ENCODE measurements at regions not wholly inside any gene's neighbourhood (a gene's known extent, or its start where the extent isn't known, plus 50 kb on each side); places are given as distances from the start of the nearest gene placed in this dataset.

DNA sequence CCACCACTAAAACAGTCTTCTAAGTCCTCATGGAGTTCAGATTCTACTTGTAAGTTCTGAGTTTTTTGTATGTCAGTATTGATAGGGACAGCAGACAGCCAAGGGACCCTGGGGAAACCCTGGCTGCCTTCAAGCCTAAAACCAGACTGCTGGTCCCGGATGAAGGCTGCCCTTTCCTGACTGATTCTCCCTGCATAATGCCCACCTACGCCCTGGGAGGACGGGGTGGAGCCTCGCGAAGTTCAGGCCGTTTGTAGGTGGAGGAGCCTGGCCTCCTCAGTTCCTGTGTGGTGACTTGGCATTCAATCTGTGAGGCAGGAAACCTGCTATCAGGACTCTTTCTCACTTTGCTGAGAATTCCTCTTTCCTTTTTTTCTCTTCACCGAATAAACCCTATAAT lies 120.3 kb upstream of the LGSN start:
- Histone ChIP-seq H3K27me3 (ENCODE audit: insufficient read depth, low read length) (no peaks in the 10 kb centered on the region), H4K20me1 (ENCODE audit: insufficient read depth) (no peaks in the 10 kb centered on the region), H3K9me2 (ENCODE audit: insufficient read depth) (no peaks in the 10 kb centered on the region), H3K4me3 (replicated peaks in 1 of 2; ENCODE audit: low read depth in 1 of 2, low read length in 2 of 2) (no peak overlapping the region), H3K79me2 (ENCODE audit: insufficient read depth, low read length) (no peaks in the 10 kb centered on the region), H3K27ac (ENCODE audit: low read depth, low read length) (no peak overlapping the region), H3K9ac (ENCODE audit: low read length) (0 out of 2 replicates have a peak overlapping the region, but pooled peaks have one; percentile 18), H3K9me3 (ENCODE audit: control insufficient read depth in 1 of 2, insufficient read depth in 1 of 2, low read depth in 1 of 2, low read length in 2 of 2) (no peaks in the 10 kb centered on the region), H3K4me2 (ENCODE audit: low read length) (peak overlapping the region; percentile 41), H3K36me3 (ENCODE audit: control insufficient read depth in 1 of 2, insufficient read depth in 2 of 2, low read length in 2 of 2) (no peaks in the 10 kb centered on the region), H2AFZ (ENCODE audit: low read depth, low read length, poor library complexity, severe bottlenecking) (peak overlapping the region; percentile 86), H3K4me1 (ENCODE audit: control insufficient read depth in 1 of 2, insufficient read depth in 2 of 2, low read length in 2 of 2) (peaks cover 0 to 10% of the 10 kb centered on the region in 2 experiments; a peak in 2 of 4 replicates)
- TF ChIP-seq POLR2A (IDR thresholded peaks at IDR 0.05; ENCODE audit: borderline replicate concordance, extremely low read depth, insufficient read depth, insufficient read length) (no peak), EGR1 (IDR thresholded peaks at IDR 0.05; ENCODE audit: low read depth) (0 out of 2 replicates have a peak, but pooled peaks have one; percentile 36), RAD21 (IDR thresholded peaks at IDR 0.05; ENCODE audit: low read depth) (no peak), TCF7L2 (IDR thresholded peaks at IDR 0.05; ENCODE audit: borderline replicate concordance, extremely low read depth, insufficient read depth, insufficient read length) (no peak)
- POLR2A ChIA-PET = no interaction called here
- no TSS peak for BruUV-seq (replicated peaks)
- DNase-seq (ENCODE audit: low read depth, low spot score) = no peak
- ATAC-seq = peak; percentile 78; the same call in 1 of the 2 replicates
- intact Hi-C loops (cut with micrococcal nuclease) = no loop called here
- RAD21 ChIA-PET (ENCODE audit: low non-redundant PET in 1 of 2, low total read pairs in 2 of 2, uncharacterized antibody in 2 of 2, unreplicated experiment in 2 of 2) = no interaction called here
- CTCF ChIA-PET = no interaction called here

DNA sequence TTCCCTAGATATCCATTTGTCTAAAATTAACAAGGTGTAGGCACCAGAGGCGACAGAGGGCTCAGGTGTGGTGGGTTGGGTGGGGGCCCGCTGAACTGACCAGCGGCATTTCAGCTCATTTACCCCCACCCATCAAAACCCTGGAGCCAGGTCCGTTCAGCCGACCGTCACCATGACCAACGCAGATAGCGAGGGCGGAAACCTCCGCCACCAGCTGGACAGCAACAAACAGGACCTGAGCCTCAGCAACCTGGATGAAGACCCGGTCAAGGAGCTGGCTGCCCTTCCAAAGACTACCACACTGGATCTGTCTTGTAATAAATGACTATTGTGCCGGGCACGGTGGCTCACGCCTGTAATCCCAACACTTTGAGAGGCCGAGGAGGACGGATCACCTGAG lies 120.8 kb upstream of the LGSN start:
- H4K20me1 ChIP-seq (ENCODE audit: insufficient read depth) = no peaks in the 10 kb centered on the region
- CTCF ChIA-PET = no interaction called here
- ATAC-seq = no peak; the same call in 1 of the 2 replicates
- peaks cover 0 to 10% of the 10 kb centered on the region in 2 experiments; a peak in 2 of 4 replicates for H3K4me1 ChIP-seq (ENCODE audit: control insufficient read depth in 1 of 2, insufficient read depth in 2 of 2, low read length in 2 of 2)
- peak overlapping the region; percentile 41; the same call in 1 of the 2 replicates for H3K4me2 ChIP-seq (ENCODE audit: low read length)
- H3K9me3 ChIP-seq (ENCODE audit: control insufficient read depth in 1 of 2, insufficient read depth in 1 of 2, low read depth in 1 of 2, low read length in 2 of 2) = no peaks in the 10 kb centered on the region
- H3K36me3 ChIP-seq (ENCODE audit: control insufficient read depth in 1 of 2, insufficient read depth in 2 of 2, low read length in 2 of 2) = no peaks in the 10 kb centered on the region
- no peaks in the 10 kb centered on the region for H3K79me2 ChIP-seq (ENCODE audit: insufficient read depth, low read length)
- intact Hi-C loops (cut with micrococcal nuclease) = no loop called here
- H3K9ac ChIP-seq (ENCODE audit: low read length) = no peak overlapping the region
- H2AFZ ChIP-seq (ENCODE audit: low read depth, low read length, poor library complexity, severe bottlenecking) = no peak overlapping the region
- POLR2A ChIA-PET = no interaction called here
- no peaks in the 10 kb centered on the region for H3K27me3 ChIP-seq (ENCODE audit: insufficient read depth, low read length)
- no peaks in the 10 kb centered on the region for H3K9me2 ChIP-seq (ENCODE audit: insufficient read depth)
- no TSS peak for BruUV-seq (replicated peaks)
- DNase-seq (ENCODE audit: low read depth, low spot score) = no peak
- no peak for TF ChIP-seq SP1 (IDR thresholded peaks at IDR 0.05; ENCODE audit: low read depth)
- TF ChIP-seq, protein P1, sequence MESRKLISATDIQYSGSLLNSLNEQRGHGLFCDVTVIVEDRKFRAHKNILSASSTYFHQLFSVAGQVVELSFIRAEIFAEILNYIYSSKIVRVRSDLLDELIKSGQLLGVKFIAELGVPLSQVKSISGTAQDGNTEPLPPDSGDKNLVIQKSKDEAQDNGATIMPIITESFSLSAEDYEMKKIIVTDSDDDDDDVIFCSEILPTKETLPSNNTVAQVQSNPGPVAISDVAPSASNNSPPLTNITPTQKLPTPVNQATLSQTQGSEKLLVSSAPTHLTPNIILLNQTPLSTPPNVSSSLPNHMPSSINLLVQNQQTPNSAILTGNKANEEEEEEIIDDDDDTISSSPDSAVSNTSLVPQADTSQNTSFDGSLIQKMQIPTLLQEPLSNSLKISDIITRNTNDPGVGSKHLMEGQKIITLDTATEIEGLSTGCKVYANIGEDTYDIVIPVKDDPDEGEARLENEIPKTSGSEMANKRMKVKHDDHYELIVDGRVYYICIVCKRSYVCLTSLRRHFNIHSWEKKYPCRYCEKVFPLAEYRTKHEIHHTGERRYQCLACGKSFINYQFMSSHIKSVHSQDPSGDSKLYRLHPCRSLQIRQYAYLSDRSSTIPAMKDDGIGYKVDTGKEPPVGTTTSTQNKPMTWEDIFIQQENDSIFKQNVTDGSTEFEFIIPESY (IDR thresholded peaks at IDR 0.05; ENCODE audit: extremely low read depth, insufficient replicate concordance, low read length) = no peak
- TF ChIP-seq POLR2AphosphoS5 (IDR thresholded peaks at IDR 0.05; ENCODE audit: low read depth, low read length) = no peak
- TF ChIP-seq, protein P2, sequence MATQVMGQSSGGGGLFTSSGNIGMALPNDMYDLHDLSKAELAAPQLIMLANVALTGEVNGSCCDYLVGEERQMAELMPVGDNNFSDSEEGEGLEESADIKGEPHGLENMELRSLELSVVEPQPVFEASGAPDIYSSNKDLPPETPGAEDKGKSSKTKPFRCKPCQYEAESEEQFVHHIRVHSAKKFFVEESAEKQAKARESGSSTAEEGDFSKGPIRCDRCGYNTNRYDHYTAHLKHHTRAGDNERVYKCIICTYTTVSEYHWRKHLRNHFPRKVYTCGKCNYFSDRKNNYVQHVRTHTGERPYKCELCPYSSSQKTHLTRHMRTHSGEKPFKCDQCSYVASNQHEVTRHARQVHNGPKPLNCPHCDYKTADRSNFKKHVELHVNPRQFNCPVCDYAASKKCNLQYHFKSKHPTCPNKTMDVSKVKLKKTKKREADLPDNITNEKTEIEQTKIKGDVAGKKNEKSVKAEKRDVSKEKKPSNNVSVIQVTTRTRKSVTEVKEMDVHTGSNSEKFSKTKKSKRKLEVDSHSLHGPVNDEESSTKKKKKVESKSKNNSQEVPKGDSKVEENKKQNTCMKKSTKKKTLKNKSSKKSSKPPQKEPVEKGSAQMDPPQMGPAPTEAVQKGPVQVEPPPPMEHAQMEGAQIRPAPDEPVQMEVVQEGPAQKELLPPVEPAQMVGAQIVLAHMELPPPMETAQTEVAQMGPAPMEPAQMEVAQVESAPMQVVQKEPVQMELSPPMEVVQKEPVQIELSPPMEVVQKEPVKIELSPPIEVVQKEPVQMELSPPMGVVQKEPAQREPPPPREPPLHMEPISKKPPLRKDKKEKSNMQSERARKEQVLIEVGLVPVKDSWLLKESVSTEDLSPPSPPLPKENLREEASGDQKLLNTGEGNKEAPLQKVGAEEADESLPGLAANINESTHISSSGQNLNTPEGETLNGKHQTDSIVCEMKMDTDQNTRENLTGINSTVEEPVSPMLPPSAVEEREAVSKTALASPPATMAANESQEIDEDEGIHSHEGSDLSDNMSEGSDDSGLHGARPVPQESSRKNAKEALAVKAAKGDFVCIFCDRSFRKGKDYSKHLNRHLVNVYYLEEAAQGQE (IDR thresholded peaks at IDR 0.05; ENCODE audit: low read depth) = no peak
- no peak for TF ChIP-seq ELF1 (IDR thresholded peaks at IDR 0.05; ENCODE audit: borderline replicate concordance, low read depth)
- TF ChIP-seq ZNF274 (IDR thresholded peaks at IDR 0.05; ENCODE audit: low read depth, low read length) = no peak
- no peak for TF ChIP-seq YY1 (IDR thresholded peaks at IDR 0.05; ENCODE audit: extremely low read depth, insufficient replicate concordance, low read depth, low read length)
- no peak for TF ChIP-seq ZFX (IDR thresholded peaks at IDR 0.05)
- TF ChIP-seq SRF (IDR thresholded peaks at IDR 0.05; ENCODE audit: low read depth) = no peak
- TF ChIP-seq, protein P3, sequence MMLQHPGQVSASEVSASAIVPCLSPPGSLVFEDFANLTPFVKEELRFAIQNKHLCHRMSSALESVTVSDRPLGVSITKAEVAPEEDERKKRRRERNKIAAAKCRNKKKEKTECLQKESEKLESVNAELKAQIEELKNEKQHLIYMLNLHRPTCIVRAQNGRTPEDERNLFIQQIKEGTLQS (IDR thresholded peaks at IDR 0.05) = no peak
- H3K27ac ChIP-seq (ENCODE audit: low read depth, low read length) = no peak overlapping the region
- H3K4me3 ChIP-seq (replicated peaks in 1 of 2; ENCODE audit: low read depth in 1 of 2, low read length in 2 of 2) = no peak overlapping the region
- RAD21 ChIA-PET (ENCODE audit: low non-redundant PET in 1 of 2, low total read pairs in 2 of 2, uncharacterized antibody in 2 of 2, unreplicated experiment in 2 of 2) = no interaction called here
